BE2C (cell line): ENCODE measurements at regions not wholly inside any gene's neighbourhood (a gene's known extent, or its start where the extent isn't known, plus 50 kb on each side); places are given as distances from the start of the nearest gene placed in this dataset.

Source experiments
- DNase-seq: peaks from one replicate; pipeline ENCODE4 v3.0.0-alpha.2; 2020
- H3K27me3 ChIP-seq: fragments of 250-450 bp; sonication (Bioruptor Pico); 2 replicates; pipeline ENCODE4 v1.5.1; 2020; ENCODE audit warnings: mild to moderate bottlenecking
- H3K36me3 ChIP-seq: fragments of 250-450 bp; sonication (Bioruptor Pico); 2 replicates; pipeline ENCODE4 v1.5.1; 2020; ENCODE audit warnings: mild to moderate bottlenecking
- H3K4me1 ChIP-seq: fragments of 250-450 bp; sonication (Bioruptor Pico); 2 replicates; pipeline ENCODE4 v1.5.1; 2020
- H3K4me3 ChIP-seq: 2 replicates; pipeline ENCODE4 v1.5.1; 2011; ENCODE audit warnings: low read depth, low read length
- H3K9me3 ChIP-seq: fragments of 250-450 bp; sonication (Bioruptor Pico); 2 replicates; pipeline ENCODE4 v1.5.1; 2020
- TF ChIP-seq, protein P1 (sequence below): IDR thresholded peaks from 2 replicates; pipeline ENCODE4 v1.5.1; 2012; ENCODE audit warnings: mild to moderate bottlenecking, low read depth, low read length

DNA sequence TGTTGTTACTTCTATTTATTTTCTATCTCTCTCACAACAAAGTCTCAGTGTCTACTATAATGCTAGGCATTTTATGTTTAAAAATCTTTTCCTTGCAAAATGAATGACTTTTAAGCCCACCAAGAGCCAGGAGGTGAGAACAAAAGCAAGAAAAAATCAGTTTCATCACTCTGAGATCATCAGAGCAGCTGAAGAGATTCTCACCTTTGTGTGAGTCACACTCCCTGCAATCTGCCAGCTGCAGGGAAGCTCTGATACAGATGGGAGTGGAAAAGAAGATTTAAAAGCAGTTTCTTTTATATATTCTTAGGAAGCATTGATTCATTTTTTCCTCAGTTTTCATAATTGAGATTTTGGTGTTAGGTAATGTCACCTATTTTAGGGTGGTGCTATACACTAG lies 107.6 kb downstream of the LHX9 start:
- no peak for DNase-seq
- H3K4me3 ChIP-seq = no peak overlapping the region
- H3K4me1 ChIP-seq = no peaks in the 10 kb centered on the region
- TF ChIP-seq, protein P1, sequence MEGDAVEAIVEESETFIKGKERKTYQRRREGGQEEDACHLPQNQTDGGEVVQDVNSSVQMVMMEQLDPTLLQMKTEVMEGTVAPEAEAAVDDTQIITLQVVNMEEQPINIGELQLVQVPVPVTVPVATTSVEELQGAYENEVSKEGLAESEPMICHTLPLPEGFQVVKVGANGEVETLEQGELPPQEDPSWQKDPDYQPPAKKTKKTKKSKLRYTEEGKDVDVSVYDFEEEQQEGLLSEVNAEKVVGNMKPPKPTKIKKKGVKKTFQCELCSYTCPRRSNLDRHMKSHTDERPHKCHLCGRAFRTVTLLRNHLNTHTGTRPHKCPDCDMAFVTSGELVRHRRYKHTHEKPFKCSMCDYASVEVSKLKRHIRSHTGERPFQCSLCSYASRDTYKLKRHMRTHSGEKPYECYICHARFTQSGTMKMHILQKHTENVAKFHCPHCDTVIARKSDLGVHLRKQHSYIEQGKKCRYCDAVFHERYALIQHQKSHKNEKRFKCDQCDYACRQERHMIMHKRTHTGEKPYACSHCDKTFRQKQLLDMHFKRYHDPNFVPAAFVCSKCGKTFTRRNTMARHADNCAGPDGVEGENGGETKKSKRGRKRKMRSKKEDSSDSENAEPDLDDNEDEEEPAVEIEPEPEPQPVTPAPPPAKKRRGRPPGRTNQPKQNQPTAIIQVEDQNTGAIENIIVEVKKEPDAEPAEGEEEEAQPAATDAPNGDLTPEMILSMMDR = no peak
- no peaks in the 10 kb centered on the region for H3K36me3 ChIP-seq
- no peaks in the 10 kb centered on the region for H3K9me3 ChIP-seq
- no peaks in the 10 kb centered on the region for H3K27me3 ChIP-seq

DNA sequence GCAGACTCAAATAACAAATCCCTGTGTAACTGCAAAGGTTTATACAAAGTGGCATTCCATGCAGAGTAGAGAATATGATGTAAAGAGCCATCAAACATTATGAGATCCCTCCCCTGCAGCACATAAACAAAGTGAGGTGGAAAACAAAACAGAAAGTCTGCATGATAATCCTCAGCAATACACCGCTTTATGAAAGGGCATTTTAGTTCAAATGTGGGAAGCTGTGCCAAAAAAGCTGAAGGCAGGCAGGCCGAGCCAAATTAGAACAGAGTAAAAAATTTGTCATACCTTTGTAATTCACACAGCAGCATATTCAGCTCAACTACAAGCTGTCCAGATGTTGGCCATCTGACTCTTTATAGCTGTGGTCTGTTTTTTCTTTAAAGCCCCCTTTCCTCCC lies 113.5 kb downstream of the LHX9 start:
- no peak for DNase-seq
- no peak overlapping the region for H3K4me3 ChIP-seq

DNA sequence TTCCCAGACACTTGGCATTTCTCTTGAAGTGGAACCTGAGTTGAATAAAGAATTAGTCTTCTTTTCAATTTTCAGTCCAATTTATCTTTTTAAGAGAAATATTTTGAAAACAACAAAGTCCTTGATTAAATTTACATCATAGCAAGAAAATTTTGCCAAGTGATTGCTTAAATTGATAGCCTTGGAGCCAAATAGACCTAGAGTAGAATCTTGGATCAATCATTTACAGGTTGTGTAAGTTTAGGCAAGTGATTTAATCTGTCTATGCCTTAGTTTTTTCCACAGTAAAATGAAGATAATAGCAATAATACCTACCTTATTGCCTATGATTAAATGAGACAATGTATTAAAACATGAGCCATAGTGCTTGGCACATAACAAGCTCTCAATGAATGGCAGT lies 113.9 kb downstream of the LHX9 start:
- Histone ChIP-seq H3K4me3 (no peak overlapping the region), H3K36me3 (no peaks in the 10 kb centered on the region), H3K4me1 (no peaks in the 10 kb centered on the region), H3K9me3 (no peaks in the 10 kb centered on the region), H3K27me3 (no peaks in the 10 kb centered on the region)
- TF ChIP-seq, protein P1 = no peak
- no peak for DNase-seq

More for the DNA sequence above, 113.5 kb downstream of the LHX9 start:
- H3K27me3 ChIP-seq = no peaks in the 10 kb centered on the region
- no peaks in the 10 kb centered on the region for H3K4me1 ChIP-seq
- TF ChIP-seq, protein P1 = no peak
- H3K36me3 ChIP-seq = no peaks in the 10 kb centered on the region
- no peaks in the 10 kb centered on the region for H3K9me3 ChIP-seq

DNA sequence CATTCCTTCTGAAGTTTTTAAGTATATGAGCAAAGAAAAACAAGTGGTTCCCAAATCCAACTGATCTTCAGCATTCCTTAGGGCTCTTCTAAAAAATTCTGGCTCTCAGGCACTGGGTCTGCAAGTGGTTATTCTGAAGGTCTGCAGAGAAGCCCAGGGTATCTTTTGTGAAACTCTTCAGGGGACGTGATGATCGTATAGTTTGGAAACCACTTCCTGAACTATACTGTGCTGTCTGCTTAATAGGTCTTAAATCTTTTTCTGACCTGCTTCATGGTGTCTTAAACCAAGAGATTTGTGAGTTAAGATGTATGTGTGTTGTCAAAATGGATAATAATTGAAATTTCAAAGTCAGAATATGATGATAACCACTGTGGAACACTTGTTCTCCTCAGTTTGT lies 115.5 kb downstream of the LHX9 start:
- H3K36me3 ChIP-seq = no peaks in the 10 kb centered on the region
- DNase-seq = no peak
- TF ChIP-seq, protein P1 = no peak

DNA sequence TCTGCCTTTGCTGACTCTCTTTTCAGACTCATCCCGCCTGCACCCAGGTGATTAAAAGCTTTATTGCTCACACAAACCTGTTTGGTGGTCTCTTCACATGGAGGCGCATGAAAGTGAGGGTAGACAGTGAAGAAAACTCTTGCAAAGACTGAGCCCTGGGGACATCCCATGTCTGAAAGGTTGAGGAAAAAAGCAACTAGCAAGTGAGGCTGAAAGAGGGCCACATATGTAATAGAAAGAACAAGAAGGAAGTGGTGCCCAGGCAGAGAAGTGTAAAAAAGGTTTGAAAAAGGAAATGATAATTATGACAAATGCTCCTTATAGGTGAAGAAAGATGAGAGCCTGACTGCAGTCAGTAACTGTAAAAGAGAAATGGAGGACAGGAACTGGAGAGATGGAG lies 115.9 kb upstream of the NEK7 start:
- no peaks in the 10 kb centered on the region for H3K27me3 ChIP-seq
- TF ChIP-seq, protein P1 = no peak
- no peaks in the 10 kb centered on the region for H3K36me3 ChIP-seq
- no peak overlapping the region for H3K4me3 ChIP-seq
- no peak for DNase-seq
- no peaks in the 10 kb centered on the region for H3K9me3 ChIP-seq
- no peaks in the 10 kb centered on the region for H3K4me1 ChIP-seq

More for the DNA sequence above, 115.5 kb downstream of the LHX9 start:
- Histone ChIP-seq H3K9me3 (no peaks in the 10 kb centered on the region), H3K4me1 (no peaks in the 10 kb centered on the region), H3K27me3 (no peaks in the 10 kb centered on the region), H3K4me3 (no peak overlapping the region)

DNA sequence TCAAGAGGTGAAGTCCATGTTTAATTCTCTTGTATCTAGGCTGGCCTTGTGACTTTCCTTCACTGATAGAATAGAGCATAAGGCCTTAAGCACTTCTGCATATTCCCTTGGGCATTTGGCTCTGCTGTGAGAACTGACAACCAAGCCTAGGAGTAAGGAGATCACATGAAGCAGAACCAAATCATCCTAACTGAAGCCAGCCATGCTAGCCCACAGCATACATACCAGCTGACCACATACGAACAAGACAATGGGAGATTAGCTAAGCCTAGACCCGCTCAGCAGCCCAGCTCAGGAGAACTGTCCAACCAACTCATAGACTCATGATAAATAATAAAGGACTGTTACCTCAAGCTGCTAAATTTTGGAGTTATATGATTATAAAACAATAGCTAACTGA lies 114.6 kb upstream of the NEK7 start:
- H3K4me1 ChIP-seq = no peaks in the 10 kb centered on the region
- TF ChIP-seq, protein P1 = no peak
- H3K4me3 ChIP-seq = no peak overlapping the region
- no peaks in the 10 kb centered on the region for H3K36me3 ChIP-seq
- no peaks in the 10 kb centered on the region for H3K9me3 ChIP-seq
- DNase-seq = no peak
- H3K27me3 ChIP-seq = no peaks in the 10 kb centered on the region
